ENCODE measurements at regions not wholly inside any gene's neighbourhood (a gene's known extent, or its start where the extent isn't known, plus 50 kb on each side); places are given as distances from the start of the nearest gene placed in this dataset.

DNA sequence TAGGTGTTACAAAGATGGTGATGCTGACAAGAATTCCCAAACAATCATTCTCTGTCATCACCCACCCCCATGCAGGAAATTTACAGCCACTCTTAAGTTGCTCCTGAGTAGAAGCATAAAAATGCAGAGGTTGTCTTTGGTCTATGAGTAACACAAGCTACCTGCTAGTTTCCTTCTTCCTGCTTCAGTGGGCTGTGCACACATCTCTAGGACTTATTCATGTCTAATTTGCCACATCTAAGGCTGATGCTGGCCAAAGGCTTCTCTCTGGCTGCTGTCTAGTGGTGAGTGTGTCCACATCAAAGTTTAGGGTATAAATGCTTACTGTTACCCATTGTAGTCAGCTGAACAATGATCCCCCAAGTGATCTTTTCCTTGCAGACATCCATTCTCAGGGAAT, 662.5 kb downstream of the TYW1 start:
- Histone ChIP-seq H3K27ac (ENCODE audit: insufficient read depth, low read length) (no peak overlapping the region), H3K4me2 (ENCODE audit: low read depth, low read length) (no peak overlapping the region), H4K8ac (ENCODE audit: low read depth in 2 of 2, low read length in 2 of 2) (no peak overlapping the region), H2BK5ac (ENCODE audit: low read depth, low read length, poor library complexity, severe bottlenecking) (no peak overlapping the region), H2BK20ac (ENCODE audit: low read depth, low read length) (no peak overlapping the region), H4K5ac (ENCODE audit: low read depth, low read length) (no peak overlapping the region), H3K4me3 (ENCODE audit: insufficient read depth, low read depth, low read length) (no peak overlapping the region), H2AK5ac (ENCODE audit: low read depth, low read length) (no peak overlapping the region), H3K4ac (ENCODE audit: low read depth, low read length) (no peak overlapping the region), H2AFZ (replicated peaks; ENCODE audit: low read length, poor library complexity) (no peak overlapping the region), H3K9me1 (ENCODE audit: insufficient read depth, low read length) (no peaks in the 10 kb centered on the region), H3K36me3 (ENCODE audit: control insufficient read depth, insufficient read depth, low read length) (no peaks in the 10 kb centered on the region), H2BK15ac (ENCODE audit: low read depth, low read length) (no peak overlapping the region), H3K27me3 (ENCODE audit: control insufficient read depth, insufficient read depth, low read length) (no peaks in the 10 kb centered on the region), H2AK9ac (replicated peaks; ENCODE audit: low read depth, low read length, poor library complexity) (no peak overlapping the region), H3K9me3 (ENCODE audit: control insufficient read depth, insufficient read depth, low read length) (peaks cover 20% of the 10 kb centered on the region), H3K56ac (ENCODE audit: extremely low read depth, insufficient read depth, low read length) (no peak overlapping the region), H3K4me1 (ENCODE audit: control insufficient read depth, insufficient read depth, low read length) (no peaks in the 10 kb centered on the region), H3K79me1 (ENCODE audit: low read depth in 1 of 2, low read length in 2 of 2) (no peaks in the 10 kb centered on the region), H4K91ac (ENCODE audit: insufficient read depth, low read depth, low read length) (no peak overlapping the region), H3K18ac (ENCODE audit: low read depth, low read length) (no peak overlapping the region), H4K20me1 (ENCODE audit: insufficient read depth, low read length) (no peaks in the 10 kb centered on the region), H3K9ac (ENCODE audit: low read depth, low read length) (no peak overlapping the region), H3K14ac (replicated peaks; ENCODE audit: low read depth, low read length) (no peak overlapping the region), H2BK120ac (ENCODE audit: low read depth, low read length) (no peak overlapping the region), H3K23ac (ENCODE audit: low read depth, low read length) (no peak overlapping the region)
- DNase-seq (no peak), ATAC-seq (ENCODE audit: low read depth) (no peak)
- dilution Hi-C loops (cut with HindIII; ENCODE audit: low sequenced_read_pairs, unreplicated experiment): no loop called here
- in situ Hi-C loops (cut with MboI; ENCODE audit: low sequenced_read_pairs): no loop called here
- BruUV-seq (replicated peaks): no TSS peak
- TF ChIP-seq CEBPB (IDR thresholded peaks at IDR 0.05; ENCODE audit: low read depth, low read length): no peak
- no peak for TF ChIP-seq FOS (IDR thresholded peaks at IDR 0.05; ENCODE audit: low read depth, low read length)
- TF ChIP-seq CHD1 (IDR thresholded peaks at IDR 0.05; ENCODE audit: low read depth, low read length): no peak
- TF ChIP-seq CTCF (conservative IDR thresholded peaks at IDR 0.05; ENCODE audit: low read depth, low read length): no peak
- no peak for TF ChIP-seq RCOR1 (IDR thresholded peaks at IDR 0.05; ENCODE audit: insufficient replicate concordance, low read length)
- TF ChIP-seq MAZ (IDR thresholded peaks at IDR 0.05; ENCODE audit: borderline replicate concordance, low read depth, low read length): no peak
- no peak for TF ChIP-seq POLR2A (IDR thresholded peaks at IDR 0.05; ENCODE audit: low read depth, low read length)
- TF ChIP-seq BHLHE40 (IDR thresholded peaks at IDR 0.05; ENCODE audit: low read depth, low read length): no peak
- no peak for TF ChIP-seq RFX5 (IDR thresholded peaks at IDR 0.05; ENCODE audit: low read depth, low read length)
- intact Hi-C loops (cut with micrococcal nuclease): no loop called here
- ChIA-PET POLR2A (ENCODE audit: unreplicated experiment) (no interaction called here), CTCF (no interaction called here)

All from IMR-90 (cell line).